WERI-Rb-1 (cell line): ENCODE measurements at regions not wholly inside any gene's neighbourhood (a gene's known extent, or its start where the extent isn't known, plus 50 kb on each side); places are given as distances from the start of the nearest gene placed in this dataset.

Source experiments
- DNase-seq: peaks from one replicate; pipeline ENCODE4 v3.0.0-alpha.2; 2020
- H3K27ac ChIP-seq: fragments of 250-450 bp; sonication (Bioruptor Pico); 2 replicates; pipeline ENCODE4 v1.5.1; 2020; ENCODE audit warnings: mild to moderate bottlenecking, moderate library complexity
- H3K27me3 ChIP-seq: fragments of 250-450 bp; sonication (Bioruptor Pico); 2 replicates; pipeline ENCODE4 v1.5.1; 2021; ENCODE audit warnings: mild to moderate bottlenecking, low read depth, moderate library complexity; ENCODE audit not compliant: insufficient read depth, severe bottlenecking
- H3K36me3 ChIP-seq: fragments of 250-450 bp; sonication (Bioruptor Pico); 2 replicates; pipeline ENCODE4 v1.5.1; 2020; ENCODE audit warnings: mild to moderate bottlenecking, moderate library complexity
- H3K4me3 ChIP-seq: 2 replicates; pipeline ENCODE4 v1.5.1; 2011; ENCODE audit warnings: low read depth, mild to moderate bottlenecking, control low read depth, low read length
- H3K9me3 ChIP-seq: fragments of 250-450 bp; sonication (Bioruptor Pico); 2 replicates; pipeline ENCODE4 v1.5.1; 2021; ENCODE audit warnings: mild to moderate bottlenecking, moderate library complexity; ENCODE audit not compliant: severe bottlenecking
- TF ChIP-seq, protein P1 (sequence below): IDR thresholded peaks from 2 replicates; pipeline ENCODE4 v1.5.1; 2011; ENCODE audit warnings: low read depth, mild to moderate bottlenecking, control low read depth, inconsistent platforms, low read length

DNA sequence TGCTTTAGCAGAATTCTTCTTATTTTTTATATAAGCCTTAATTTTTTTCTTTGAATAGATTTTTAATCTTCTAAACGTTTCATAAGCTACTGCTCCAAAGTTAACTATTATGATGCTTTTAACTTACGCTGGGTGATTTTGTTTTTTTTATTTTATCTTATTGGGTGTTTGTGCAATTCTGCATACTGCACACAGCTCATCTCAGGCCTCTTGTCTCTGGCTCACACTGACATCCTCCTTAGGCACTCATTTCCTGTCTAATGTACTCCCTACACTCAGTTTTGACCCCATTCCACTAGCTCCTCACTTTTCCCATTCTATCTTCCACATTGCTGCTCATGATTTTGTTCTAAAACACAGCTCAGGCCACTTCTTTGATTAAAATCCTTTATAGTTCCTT is 111.9 kb upstream of the MAP9 start:
- Histone ChIP-seq H3K27me3 (no peaks in the 10 kb centered on the region), H3K9me3 (no peaks in the 10 kb centered on the region), H3K27ac (no peak overlapping the region), H3K4me3 (no peak overlapping the region), H3K36me3 (no peaks in the 10 kb centered on the region)
- DNase-seq: no peak
- TF ChIP-seq, protein P1, sequence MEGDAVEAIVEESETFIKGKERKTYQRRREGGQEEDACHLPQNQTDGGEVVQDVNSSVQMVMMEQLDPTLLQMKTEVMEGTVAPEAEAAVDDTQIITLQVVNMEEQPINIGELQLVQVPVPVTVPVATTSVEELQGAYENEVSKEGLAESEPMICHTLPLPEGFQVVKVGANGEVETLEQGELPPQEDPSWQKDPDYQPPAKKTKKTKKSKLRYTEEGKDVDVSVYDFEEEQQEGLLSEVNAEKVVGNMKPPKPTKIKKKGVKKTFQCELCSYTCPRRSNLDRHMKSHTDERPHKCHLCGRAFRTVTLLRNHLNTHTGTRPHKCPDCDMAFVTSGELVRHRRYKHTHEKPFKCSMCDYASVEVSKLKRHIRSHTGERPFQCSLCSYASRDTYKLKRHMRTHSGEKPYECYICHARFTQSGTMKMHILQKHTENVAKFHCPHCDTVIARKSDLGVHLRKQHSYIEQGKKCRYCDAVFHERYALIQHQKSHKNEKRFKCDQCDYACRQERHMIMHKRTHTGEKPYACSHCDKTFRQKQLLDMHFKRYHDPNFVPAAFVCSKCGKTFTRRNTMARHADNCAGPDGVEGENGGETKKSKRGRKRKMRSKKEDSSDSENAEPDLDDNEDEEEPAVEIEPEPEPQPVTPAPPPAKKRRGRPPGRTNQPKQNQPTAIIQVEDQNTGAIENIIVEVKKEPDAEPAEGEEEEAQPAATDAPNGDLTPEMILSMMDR: no peak

DNA sequence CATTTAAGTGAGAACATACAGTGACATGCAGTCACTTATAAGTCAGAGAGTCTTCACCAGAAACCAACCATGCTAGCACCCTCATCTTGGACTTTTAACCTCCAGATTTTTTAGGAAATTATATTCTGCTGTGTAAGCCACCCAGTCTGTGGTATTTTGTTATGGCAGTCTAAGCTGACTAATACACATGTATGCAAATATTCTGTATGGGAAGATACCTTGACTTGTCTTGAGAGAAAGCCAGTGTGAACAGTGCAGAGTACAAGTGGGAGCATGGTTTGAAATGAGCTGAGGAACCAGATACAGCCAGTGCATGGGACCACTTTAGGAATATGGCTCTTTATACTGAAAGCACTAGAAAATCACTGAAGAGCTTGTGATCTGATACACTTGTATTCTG is 110.4 kb upstream of the MAP9 start:
- Histone ChIP-seq H3K9me3 (no peaks in the 10 kb centered on the region), H3K4me3 (no peak overlapping the region), H3K27me3 (no peaks in the 10 kb centered on the region), H3K27ac (no peak overlapping the region), H3K36me3 (no peaks in the 10 kb centered on the region)
- TF ChIP-seq, protein P1: no peak
- no peak for DNase-seq

DNA sequence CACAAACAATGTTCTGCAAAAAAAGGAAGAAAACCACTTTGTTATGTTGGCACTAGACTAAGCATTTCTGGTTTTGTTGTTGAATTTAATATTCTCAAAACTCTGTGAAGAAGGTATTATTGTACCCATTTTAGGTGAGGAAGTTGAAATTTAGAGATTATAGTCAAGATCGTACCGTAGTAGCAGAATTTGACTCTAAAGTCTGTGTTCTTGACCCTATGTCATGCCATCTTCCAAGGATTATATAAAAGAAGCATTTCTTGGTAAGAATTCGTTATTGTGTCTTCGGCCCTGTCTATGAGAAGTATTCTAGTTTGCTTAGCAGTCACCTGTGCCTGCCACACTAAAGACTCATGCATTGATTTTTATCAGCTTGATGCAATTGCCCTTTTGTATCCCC is 104.4 kb upstream of the MAP9 start:
- no peaks in the 10 kb centered on the region for H3K36me3 ChIP-seq
- no peak overlapping the region for H3K27ac ChIP-seq
- TF ChIP-seq, protein P1: no peak
- H3K9me3 ChIP-seq: no peaks in the 10 kb centered on the region
- no peak overlapping the region for H3K4me3 ChIP-seq
- H3K27me3 ChIP-seq: no peaks in the 10 kb centered on the region
- DNase-seq: no peak

DNA sequence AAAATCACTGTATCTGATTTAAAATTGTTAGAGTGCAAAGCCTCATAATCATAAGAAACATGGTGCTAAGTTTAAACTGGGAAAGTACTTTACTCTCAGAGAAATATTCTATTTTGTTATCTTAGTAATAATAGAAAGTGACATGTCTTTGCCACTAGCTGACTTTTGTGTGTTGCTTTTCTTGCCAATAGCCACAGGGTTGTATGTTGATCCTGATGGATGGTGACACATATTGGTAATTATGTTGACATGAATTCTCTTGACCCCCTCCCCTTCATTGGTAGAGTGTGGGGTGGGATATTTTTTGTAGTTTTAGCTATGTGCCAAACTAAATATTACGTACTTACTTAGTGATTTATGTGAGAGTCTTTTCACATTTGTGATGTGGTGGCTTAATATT is 103.1 kb upstream of the MAP9 start:
- TF ChIP-seq, protein P1: no peak

DNA sequence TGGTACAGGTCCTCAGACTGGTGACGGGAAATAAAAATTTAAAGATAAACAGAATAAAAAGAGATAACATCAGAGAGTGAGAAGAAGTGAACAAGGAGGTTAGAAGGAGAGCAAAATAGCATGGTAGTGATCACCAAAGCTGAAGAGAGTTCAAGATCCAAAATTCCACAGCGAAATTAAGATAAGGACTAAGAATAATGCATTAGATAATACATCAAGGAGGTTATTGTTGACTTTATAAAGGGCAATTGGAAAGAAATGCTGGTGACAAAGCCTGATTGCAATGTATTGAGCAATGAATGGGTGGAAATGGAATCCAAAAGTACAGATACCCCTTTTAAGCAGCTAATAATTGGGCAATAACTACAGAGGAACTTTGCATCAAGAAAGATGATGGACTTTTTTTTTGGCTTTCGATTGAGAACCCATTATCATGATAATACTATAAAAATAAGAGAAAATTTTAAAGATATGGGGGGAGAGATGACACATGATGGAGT is 101.6 kb upstream of the MAP9 start:
- TF ChIP-seq, protein P1: no peak
- Histone ChIP-seq H3K27me3 (no peaks in the 10 kb centered on the region), H3K36me3 (no peaks in the 10 kb centered on the region), H3K9me3 (no peaks in the 10 kb centered on the region), H3K27ac (no peak overlapping the region), H3K4me3 (no peak overlapping the region)
- no peak for DNase-seq

More for the DNA sequence above, 103.1 kb upstream of the MAP9 start:
- no peak overlapping the region for H3K4me3 ChIP-seq
- DNase-seq: no peak
- H3K9me3 ChIP-seq: no peaks in the 10 kb centered on the region
- H3K27me3 ChIP-seq: no peaks in the 10 kb centered on the region
- no peaks in the 10 kb centered on the region for H3K36me3 ChIP-seq
- no peak overlapping the region for H3K27ac ChIP-seq

DNA sequence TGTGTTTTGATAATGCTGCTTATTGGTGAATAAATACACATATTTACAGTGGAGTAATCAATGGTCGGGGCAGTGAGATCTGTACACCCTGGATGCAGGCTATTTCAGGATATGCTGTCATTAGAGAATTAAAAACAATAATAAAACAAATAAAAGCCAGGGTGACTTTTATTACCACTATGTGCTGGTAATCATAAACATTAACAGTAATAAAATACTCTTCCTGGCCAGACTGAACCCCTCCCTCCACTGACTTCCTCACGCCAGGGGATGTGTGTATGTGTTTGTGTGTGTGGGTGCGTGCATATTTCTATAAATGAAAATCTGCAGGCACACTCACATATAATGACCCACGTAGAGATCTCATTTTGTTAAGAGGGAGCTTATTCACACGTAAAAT is 98.0 kb upstream of the MAP9 start:
- H3K4me3 ChIP-seq: no peak overlapping the region
- H3K27me3 ChIP-seq: no peaks in the 10 kb centered on the region
- H3K27ac ChIP-seq: no peak overlapping the region
- H3K36me3 ChIP-seq: no peaks in the 10 kb centered on the region
- DNase-seq: no peak
- H3K9me3 ChIP-seq: no peaks in the 10 kb centered on the region
- TF ChIP-seq, protein P1: no peak
